ENCODE measurements at regions not wholly inside any gene's neighbourhood (a gene's known extent, or its start where the extent isn't known, plus 50 kb on each side); places are given as distances from the start of the nearest gene placed in this dataset.

DNA sequence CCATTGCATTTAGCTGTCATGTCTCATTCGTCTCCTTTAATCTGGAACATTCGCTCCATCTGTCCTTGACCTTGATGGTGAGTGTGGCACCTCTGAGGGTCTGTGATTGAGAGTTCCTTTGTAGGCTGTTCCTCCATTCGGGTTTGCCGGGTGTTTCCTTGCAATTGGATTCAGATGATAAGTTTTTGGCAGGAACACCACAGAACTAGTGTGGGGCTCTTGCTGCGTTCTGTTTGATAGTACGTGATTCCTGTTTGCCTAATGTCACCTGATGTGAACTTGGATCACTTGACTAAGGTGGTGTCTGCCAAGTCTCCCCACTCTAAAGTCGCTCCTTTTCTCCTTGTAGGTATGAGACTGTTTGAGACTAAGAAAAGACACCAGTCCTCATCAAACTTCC is 109.7 kb upstream of the TMEM45B start:
- no peak for ATAC-seq
- TF ChIP-seq, protein P1, sequence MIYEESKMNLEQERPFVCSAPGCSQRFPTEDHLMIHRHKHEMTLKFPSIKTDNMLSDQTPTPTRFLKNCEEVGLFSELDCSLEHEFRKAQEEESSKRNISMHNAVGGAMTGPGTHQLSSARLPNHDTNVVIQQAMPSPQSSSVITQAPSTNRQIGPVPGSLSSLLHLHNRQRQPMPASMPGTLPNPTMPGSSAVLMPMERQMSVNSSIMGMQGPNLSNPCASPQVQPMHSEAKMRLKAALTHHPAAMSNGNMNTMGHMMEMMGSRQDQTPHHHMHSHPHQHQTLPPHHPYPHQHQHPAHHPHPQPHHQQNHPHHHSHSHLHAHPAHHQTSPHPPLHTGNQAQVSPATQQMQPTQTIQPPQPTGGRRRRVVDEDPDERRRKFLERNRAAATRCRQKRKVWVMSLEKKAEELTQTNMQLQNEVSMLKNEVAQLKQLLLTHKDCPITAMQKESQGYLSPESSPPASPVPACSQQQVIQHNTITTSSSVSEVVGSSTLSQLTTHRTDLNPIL (CRISPR knock-in tag; IDR thresholded peaks at IDR 0.05; ENCODE audit: low read depth), result no peak
- TF ChIP-seq BACH2 (CRISPR knock-in tag; IDR thresholded peaks at IDR 0.05; ENCODE audit: borderline replicate concordance), result no peak
- TF ChIP-seq, protein P2, sequence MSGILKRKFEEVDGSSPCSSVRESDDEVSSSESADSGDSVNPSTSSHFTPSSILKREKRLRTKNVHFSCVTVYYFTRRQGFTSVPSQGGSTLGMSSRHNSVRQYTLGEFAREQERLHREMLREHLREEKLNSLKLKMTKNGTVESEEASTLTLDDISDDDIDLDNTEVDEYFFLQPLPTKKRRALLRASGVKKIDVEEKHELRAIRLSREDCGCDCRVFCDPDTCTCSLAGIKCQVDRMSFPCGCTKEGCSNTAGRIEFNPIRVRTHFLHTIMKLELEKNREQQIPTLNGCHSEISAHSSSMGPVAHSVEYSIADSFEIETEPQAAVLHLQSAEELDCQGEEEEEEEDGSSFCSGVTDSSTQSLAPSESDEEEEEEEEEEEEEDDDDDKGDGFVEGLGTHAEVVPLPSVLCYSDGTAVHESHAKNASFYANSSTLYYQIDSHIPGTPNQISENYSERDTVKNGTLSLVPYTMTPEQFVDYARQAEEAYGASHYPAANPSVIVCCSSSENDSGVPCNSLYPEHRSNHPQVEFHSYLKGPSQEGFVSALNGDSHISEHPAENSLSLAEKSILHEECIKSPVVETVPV (CRISPR knock-in tag; IDR thresholded peaks at IDR 0.05), result no peak
- TF ChIP-seq ZFP30 (CRISPR knock-in tag; IDR thresholded peaks at IDR 0.05), result no peak
- no peak for TF ChIP-seq ZNF70 (CRISPR knock-in tag; IDR thresholded peaks at IDR 0.05)
- no peak for TF ChIP-seq RARB (CRISPR knock-in tag; IDR thresholded peaks at IDR 0.05)
- TF ChIP-seq, protein P3, sequence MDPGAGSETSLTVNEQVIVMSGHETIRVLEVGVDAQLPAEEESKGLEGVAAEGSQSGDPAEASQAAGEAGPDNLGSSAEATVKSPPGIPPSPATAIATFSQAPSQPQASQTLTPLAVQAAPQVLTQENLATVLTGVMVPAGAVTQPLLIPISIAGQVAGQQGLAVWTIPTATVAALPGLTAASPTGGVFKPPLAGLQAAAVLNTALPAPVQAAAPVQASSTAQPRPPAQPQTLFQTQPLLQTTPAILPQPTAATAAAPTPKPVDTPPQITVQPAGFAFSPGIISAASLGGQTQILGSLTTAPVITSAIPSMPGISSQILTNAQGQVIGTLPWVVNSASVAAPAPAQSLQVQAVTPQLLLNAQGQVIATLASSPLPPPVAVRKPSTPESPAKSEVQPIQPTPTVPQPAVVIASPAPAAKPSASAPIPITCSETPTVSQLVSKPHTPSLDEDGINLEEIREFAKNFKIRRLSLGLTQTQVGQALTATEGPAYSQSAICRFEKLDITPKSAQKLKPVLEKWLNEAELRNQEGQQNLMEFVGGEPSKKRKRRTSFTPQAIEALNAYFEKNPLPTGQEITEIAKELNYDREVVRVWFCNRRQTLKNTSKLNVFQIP (CRISPR knock-in tag; IDR thresholded peaks at IDR 0.05; ENCODE audit: borderline replicate concordance, low read depth), result no peak
- TF ChIP-seq ZNF565 (CRISPR knock-in tag; conservative IDR thresholded peaks at IDR 0.05; ENCODE audit: low read depth), result no peak
- no peak for TF ChIP-seq ESRRG (CRISPR knock-in tag; IDR thresholded peaks at IDR 0.05)
- TF ChIP-seq, protein P4, sequence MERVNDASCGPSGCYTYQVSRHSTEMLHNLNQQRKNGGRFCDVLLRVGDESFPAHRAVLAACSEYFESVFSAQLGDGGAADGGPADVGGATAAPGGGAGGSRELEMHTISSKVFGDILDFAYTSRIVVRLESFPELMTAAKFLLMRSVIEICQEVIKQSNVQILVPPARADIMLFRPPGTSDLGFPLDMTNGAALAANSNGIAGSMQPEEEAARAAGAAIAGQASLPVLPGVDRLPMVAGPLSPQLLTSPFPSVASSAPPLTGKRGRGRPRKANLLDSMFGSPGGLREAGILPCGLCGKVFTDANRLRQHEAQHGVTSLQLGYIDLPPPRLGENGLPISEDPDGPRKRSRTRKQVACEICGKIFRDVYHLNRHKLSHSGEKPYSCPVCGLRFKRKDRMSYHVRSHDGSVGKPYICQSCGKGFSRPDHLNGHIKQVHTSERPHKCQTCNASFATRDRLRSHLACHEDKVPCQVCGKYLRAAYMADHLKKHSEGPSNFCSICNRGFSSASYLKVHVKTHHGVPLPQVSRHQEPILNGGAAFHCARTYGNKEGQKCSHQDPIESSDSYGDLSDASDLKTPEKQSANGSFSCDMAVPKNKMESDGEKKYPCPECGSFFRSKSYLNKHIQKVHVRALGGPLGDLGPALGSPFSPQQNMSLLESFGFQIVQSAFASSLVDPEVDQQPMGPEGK (CRISPR knock-in tag; IDR thresholded peaks at IDR 0.05; ENCODE audit: borderline replicate concordance), result no peak
- TF ChIP-seq ZNF8 (CRISPR knock-in tag; IDR thresholded peaks at IDR 0.05), result no peak

DNA sequence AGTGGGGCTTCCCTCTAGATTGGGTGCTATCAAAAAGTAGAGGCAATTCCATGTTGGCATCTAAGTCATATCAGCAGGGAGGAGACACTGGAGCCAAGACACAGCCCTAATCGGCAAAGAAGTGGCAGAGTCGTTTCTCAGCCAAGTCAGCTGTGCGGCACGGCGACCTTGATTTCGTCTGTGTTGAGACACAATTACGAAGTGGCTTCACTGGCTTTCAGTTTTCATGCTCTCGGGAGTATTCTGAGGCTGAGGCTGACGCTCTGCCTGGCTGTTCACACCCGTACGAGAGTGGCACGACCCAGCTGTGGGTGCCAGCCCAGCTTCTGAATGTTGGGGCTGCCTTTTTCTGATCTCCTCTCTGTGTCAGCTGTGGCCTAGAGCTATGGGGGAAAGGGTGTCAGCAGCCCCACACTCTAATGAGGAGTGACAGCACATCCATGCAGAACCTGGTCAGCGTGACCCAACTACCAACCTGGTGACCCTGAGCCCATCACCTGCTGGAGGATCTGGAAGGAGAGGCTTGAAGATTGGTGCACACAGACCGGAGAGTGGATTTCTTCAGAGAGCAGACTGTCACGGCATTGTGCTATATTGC is 105.7 kb upstream of the TMEM45B start:
- no peak for ATAC-seq

DNA sequence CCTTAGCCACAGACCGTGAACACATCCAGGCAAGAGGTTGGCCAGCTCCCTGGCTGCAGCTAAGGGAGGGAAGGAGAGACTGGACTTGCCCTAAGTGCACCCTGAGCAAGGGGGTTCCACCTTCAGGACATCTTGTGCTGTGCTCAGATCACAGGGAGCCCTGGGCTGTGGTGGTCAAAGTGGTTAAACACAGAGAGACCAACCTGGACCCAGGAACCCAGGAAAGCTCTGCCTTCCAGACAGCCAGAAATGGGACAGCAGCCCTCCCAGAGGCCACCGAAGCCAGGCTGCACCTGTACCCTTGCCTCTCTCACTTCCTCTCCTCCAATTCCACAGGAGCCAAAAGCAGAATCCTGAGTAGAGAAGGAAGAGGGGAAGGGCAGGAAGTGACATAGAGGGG is 105.2 kb upstream of the TMEM45B start:
- TF ChIP-seq ZC3H10 (CRISPR knock-in tag; IDR thresholded peaks at IDR 0.05), result no peak
- TF ChIP-seq OSR1 (CRISPR knock-in tag; IDR thresholded peaks at IDR 0.05), result no peak
- TF ChIP-seq GLIS3 (CRISPR knock-in tag; IDR thresholded peaks at IDR 0.05), result no peak
- TF ChIP-seq ARNTL (CRISPR knock-in tag; IDR thresholded peaks at IDR 0.05; ENCODE audit: borderline replicate concordance, low read depth), result no peak
- no peak for TF ChIP-seq BACH2 (CRISPR knock-in tag; IDR thresholded peaks at IDR 0.05; ENCODE audit: borderline replicate concordance)
- TF ChIP-seq ISL1 (CRISPR knock-in tag; IDR thresholded peaks at IDR 0.05), result no peak
- TF ChIP-seq, protein P2 (CRISPR knock-in tag; IDR thresholded peaks at IDR 0.05), result no peak
- no peak for TF ChIP-seq ZNF565 (CRISPR knock-in tag; conservative IDR thresholded peaks at IDR 0.05; ENCODE audit: low read depth)
- TF ChIP-seq SNAI2 (CRISPR knock-in tag; IDR thresholded peaks at IDR 0.05), result no peak
- no peak for TF ChIP-seq TCF4 (CRISPR knock-in tag; IDR thresholded peaks at IDR 0.05; ENCODE audit: borderline replicate concordance)
- TF ChIP-seq, protein P3 (CRISPR knock-in tag; IDR thresholded peaks at IDR 0.05; ENCODE audit: borderline replicate concordance, low read depth), result no peak

More for the DNA sequence above, 105.7 kb upstream of the TMEM45B start:
- TF ChIP-seq, protein P4 (CRISPR knock-in tag; IDR thresholded peaks at IDR 0.05; ENCODE audit: borderline replicate concordance), result no peak
- TF ChIP-seq ZFP3 (CRISPR knock-in tag; IDR thresholded peaks at IDR 0.05), result no peak
- TF ChIP-seq, protein P3 (CRISPR knock-in tag; IDR thresholded peaks at IDR 0.05; ENCODE audit: borderline replicate concordance, low read depth), result no peak

More for the DNA sequence above, 105.2 kb upstream of the TMEM45B start:
- no peak for ATAC-seq
